ENCODE measurements at regions not wholly inside any gene's neighbourhood (a gene's known extent, or its start where the extent isn't known, plus 50 kb on each side); places are given as distances from the start of the nearest gene placed in this dataset.
"Not testable (repeated sequence)": the region's sequence is repeated elsewhere in the genome, so short reads cannot be mapped to it uniquely, and the experiment has no call there.

DNA sequence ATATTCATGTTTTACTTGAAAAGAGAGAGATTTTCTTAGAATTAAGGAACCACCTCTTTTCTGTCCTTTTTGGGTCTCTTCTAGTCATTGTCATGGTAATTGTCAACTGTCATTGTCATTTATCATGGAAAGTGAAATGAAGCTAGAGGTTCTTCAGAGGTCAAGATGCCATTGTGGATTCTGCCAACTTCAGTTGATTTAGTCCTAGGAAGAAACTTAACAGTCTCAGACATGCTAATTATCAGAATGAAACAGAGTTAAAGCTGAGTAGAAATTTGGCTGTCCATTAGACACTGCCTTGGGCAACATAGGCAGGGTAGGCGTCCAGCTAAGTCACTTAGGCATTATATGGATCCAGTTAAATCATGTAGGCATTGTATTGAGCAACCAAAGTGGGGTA lies 796.1 kb upstream of the ADGRL3 start:
- H3K9me3 ChIP-seq (ENCODE audit: low read depth): no peaks in the 10 kb centered on the region
- no peak for DNase-seq (ENCODE audit: low read depth in 1 of 2, low spot score in 1 of 2)
- no peak overlapping the region for H3K27ac ChIP-seq
- H3K4me3 ChIP-seq: no peak overlapping the region
- TF ChIP-seq, protein P1, sequence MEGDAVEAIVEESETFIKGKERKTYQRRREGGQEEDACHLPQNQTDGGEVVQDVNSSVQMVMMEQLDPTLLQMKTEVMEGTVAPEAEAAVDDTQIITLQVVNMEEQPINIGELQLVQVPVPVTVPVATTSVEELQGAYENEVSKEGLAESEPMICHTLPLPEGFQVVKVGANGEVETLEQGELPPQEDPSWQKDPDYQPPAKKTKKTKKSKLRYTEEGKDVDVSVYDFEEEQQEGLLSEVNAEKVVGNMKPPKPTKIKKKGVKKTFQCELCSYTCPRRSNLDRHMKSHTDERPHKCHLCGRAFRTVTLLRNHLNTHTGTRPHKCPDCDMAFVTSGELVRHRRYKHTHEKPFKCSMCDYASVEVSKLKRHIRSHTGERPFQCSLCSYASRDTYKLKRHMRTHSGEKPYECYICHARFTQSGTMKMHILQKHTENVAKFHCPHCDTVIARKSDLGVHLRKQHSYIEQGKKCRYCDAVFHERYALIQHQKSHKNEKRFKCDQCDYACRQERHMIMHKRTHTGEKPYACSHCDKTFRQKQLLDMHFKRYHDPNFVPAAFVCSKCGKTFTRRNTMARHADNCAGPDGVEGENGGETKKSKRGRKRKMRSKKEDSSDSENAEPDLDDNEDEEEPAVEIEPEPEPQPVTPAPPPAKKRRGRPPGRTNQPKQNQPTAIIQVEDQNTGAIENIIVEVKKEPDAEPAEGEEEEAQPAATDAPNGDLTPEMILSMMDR (IDR thresholded peaks at IDR 0.05; ENCODE audit: low read depth, low read length): no peak
- no peaks in the 10 kb centered on the region for H3K36me3 ChIP-seq
- H3K27me3 ChIP-seq: no peaks in the 10 kb centered on the region
- H3K4me1 ChIP-seq (ENCODE audit: low read depth): no peaks in the 10 kb centered on the region

DNA sequence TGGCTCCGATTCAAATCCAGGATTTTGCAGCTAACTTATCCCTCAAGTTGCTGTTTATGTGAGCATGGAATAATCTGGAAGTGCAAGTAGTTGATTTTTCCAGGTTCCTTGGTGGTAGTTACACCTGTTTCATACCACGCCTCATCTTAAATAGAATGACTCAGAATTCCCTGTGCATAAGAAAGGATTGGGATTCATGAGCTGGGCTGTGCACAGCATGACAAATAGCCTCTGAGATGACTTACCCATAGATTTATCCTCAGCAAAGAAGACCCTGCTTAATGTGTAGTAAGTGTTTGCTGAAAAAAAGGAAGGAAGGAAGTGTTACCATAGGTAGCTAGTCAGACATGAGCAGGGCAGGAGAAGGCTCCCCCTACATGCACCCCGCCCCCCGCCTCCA lies 777.7 kb upstream of the ADGRL3 start:
- TF ChIP-seq, protein P1 (IDR thresholded peaks at IDR 0.05; ENCODE audit: low read depth, low read length): no peak
- DNase-seq (ENCODE audit: low read depth in 1 of 2, low spot score in 1 of 2): no peak
- no peak overlapping the region for H3K4me3 ChIP-seq
- no peak overlapping the region for H3K27ac ChIP-seq
- no peaks in the 10 kb centered on the region for H3K36me3 ChIP-seq
- no peaks in the 10 kb centered on the region for H3K27me3 ChIP-seq
- no peaks in the 10 kb centered on the region for H3K4me1 ChIP-seq (ENCODE audit: low read depth)
- H3K9me3 ChIP-seq (ENCODE audit: low read depth): no peaks in the 10 kb centered on the region

DNA sequence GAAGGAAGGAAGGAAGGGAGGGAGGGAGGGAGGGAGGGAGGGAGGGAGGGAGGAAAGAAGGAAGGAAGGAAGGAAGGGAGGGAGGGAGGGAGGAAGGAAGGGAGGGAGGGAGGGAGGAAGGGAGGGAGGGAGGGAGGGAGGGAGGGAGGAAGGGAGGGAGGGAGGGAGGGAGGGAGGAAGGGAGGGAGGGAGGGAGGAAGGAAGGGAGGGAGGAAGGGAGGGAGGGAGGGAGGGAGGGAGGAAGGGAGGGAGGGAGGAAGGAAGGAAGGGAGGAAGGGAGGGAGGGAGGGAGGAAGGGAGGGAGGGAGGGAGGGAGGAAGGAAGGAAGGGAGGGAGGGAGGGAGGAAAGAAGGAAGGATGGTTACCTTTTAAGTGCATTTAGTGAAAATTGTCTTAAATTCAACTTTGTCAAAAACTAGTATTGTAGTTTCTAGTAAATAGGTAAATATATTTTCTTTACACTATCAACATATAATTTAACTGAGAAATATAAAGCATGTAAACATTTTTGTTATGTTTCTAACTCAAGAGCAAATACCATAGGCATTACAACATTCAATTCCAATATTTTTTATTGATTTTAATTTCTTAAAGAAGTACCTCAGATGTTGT lies 776.4 kb upstream of the ADGRL3 start:
- H3K4me1 ChIP-seq (ENCODE audit: low read depth); H3K4me3 ChIP-seq; H3K27ac ChIP-seq; H3K36me3 ChIP-seq; H3K9me3 ChIP-seq (ENCODE audit: low read depth); DNase-seq (ENCODE audit: low read depth in 1 of 2, low spot score in 1 of 2); H3K27me3 ChIP-seq: not testable (repeated sequence)

- TF ChIP-seq, protein P1 (IDR thresholded peaks at IDR 0.05; ENCODE audit: low read depth, low read length): no peak
Observed at GRCh38 chr4:60432911-60433310, 767.2 kb upstream of the ADGRL3 start.

DNA sequence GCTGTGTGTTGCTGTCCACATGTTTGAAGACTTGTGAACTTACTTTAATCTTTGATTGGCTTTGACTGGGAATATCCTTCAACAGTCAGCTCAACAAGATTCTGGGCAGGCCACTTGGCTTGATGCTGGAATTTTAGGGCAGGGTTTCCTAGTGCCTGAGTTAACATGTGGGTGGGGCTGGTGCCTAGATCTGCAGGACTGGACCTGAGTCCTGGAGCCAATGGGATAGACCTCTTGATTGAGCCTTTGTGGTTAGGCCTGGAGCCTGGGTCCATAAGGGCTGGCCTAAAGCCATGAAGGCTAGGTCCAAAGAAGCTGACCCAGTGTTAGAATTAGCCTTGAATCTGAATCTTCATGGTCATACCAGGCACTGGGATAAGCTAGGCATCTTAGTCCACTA lies 757.1 kb upstream of the ADGRL3 start:
- Histone ChIP-seq H3K9me3 (ENCODE audit: low read depth) (no peaks in the 10 kb centered on the region), H3K36me3 (no peaks in the 10 kb centered on the region), H3K4me3 (no peak overlapping the region), H3K27me3 (no peaks in the 10 kb centered on the region), H3K4me1 (ENCODE audit: low read depth) (no peaks in the 10 kb centered on the region), H3K27ac (no peak overlapping the region)
- TF ChIP-seq, protein P1 (IDR thresholded peaks at IDR 0.05; ENCODE audit: low read depth, low read length): no peak
- DNase-seq (ENCODE audit: low read depth in 1 of 2, low spot score in 1 of 2): no peak

More at GRCh38 chr4:60432911-60433310, 767.2 kb upstream of the ADGRL3 start:
- Histone ChIP-seq H3K36me3 (no peaks in the 10 kb centered on the region), H3K9me3 (ENCODE audit: low read depth) (no peaks in the 10 kb centered on the region), H3K4me1 (ENCODE audit: low read depth) (no peaks in the 10 kb centered on the region), H3K4me3 (no peak overlapping the region), H3K27ac (no peak overlapping the region), H3K27me3 (no peaks in the 10 kb centered on the region)
- no peak for DNase-seq (ENCODE audit: low read depth in 1 of 2, low spot score in 1 of 2)

DNA sequence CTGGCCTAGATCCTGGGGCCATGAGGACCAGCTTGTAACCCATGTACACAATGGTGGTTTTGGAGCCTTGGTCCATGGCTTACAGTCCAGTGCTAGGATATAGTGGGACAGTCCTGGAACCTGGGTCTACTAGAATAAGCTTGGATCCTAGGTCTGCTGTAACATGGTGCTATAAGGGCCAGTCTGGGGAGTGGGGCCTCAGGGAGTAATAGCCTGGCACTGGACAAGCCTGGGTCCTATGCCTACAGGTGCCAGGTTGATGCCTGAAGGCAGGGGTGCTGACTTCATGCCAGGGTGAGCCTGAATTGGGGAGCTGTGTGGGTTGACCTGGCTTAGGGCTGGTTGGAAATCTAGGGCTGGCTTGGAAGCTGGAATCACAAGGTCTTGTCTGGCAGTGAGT lies 756.3 kb upstream of the ADGRL3 start:
- H3K27ac ChIP-seq: no peak overlapping the region
- no peaks in the 10 kb centered on the region for H3K27me3 ChIP-seq
- no peak for DNase-seq (ENCODE audit: low read depth in 1 of 2, low spot score in 1 of 2)
- no peaks in the 10 kb centered on the region for H3K36me3 ChIP-seq
- TF ChIP-seq, protein P1 (IDR thresholded peaks at IDR 0.05; ENCODE audit: low read depth, low read length): no peak
- H3K9me3 ChIP-seq (ENCODE audit: low read depth): no peaks in the 10 kb centered on the region
- H3K4me1 ChIP-seq (ENCODE audit: low read depth): no peaks in the 10 kb centered on the region
- no peak overlapping the region for H3K4me3 ChIP-seq
